Keratinocyte (primary cell): ENCODE measurements at regions not wholly inside any gene's neighbourhood (a gene's known extent, or its start where the extent isn't known, plus 50 kb on each side); places are given as distances from the start of the nearest gene placed in this dataset.

Experiments used
- DNase-seq: peaks from one replicate; pipeline ENCODE4 v3.0.0-alpha.2; 2011; ENCODE audit warnings: low read depth, missing footprints, low spot score
- FAIRE-seq: peaks from 2 replicates; lab custom pipeline; 2011; peaks lifted over from hg19 to GRCh38; lab: Jason Lieb, UNC
- H2AFZ ChIP-seq: 2 replicates; pipeline ENCODE4 v1.6.0; 2012; ENCODE audit warnings: low read length, control low read depth, inconsistent platforms; ENCODE audit not compliant: control insufficient read depth
- H3K27ac ChIP-seq: 2 replicates; pipeline ENCODE4 v1.5.1; 2011; ENCODE audit warnings: low read length; ENCODE audit not compliant: control insufficient read depth, insufficient read depth
- H3K27me3 ChIP-seq: 3 replicates; pipeline ENCODE4 v1.6.0; 2011; ENCODE audit warnings: low read length; ENCODE audit not compliant: control insufficient read depth, insufficient read depth; ENCODE audit errors: extremely low read depth
- H3K36me3 ChIP-seq, 2 experiments: 2 replicates in 1 of 2; 3 replicates in 1 of 2; pipeline ENCODE4 v1.5.1; 2011; ENCODE audit warnings: low read length in 2 of 2, mild to moderate bottlenecking in 1 of 2; ENCODE audit not compliant: control insufficient read depth in 2 of 2, insufficient read depth in 2 of 2; ENCODE audit errors: extremely low read depth in 1 of 2
- H3K4me1 ChIP-seq: 3 replicates; pipeline ENCODE4 v1.5.1; 2011; ENCODE audit warnings: low read length; ENCODE audit not compliant: control insufficient read depth, insufficient read depth; ENCODE audit errors: extremely low read depth
- H3K4me2 ChIP-seq: 3 replicates; pipeline ENCODE4 v1.6.0; 2011; ENCODE audit warnings: low read depth, low read length; ENCODE audit not compliant: control insufficient read depth, insufficient read depth; ENCODE audit errors: extremely low read depth
- H3K4me3 ChIP-seq, 3 experiments: fragments of 200-600 bp in 1 of 3; sonication (generic) in 1 of 3; 2 replicates in 2 of 3; 3 replicates in 1 of 3; pipeline ENCODE4 v1.5.1; 2011 to 2016; ENCODE audit warnings: low read length in 3 of 3, mild to moderate bottlenecking in 3 of 3, control low read depth in 2 of 3, inconsistent platforms in 1 of 3, low read depth in 1 of 3, mixed read lengths in 1 of 3, mixed run types in 1 of 3, moderate library complexity in 1 of 3; ENCODE audit not compliant: control insufficient read depth in 2 of 3, insufficient read depth in 2 of 3; ENCODE audit errors: extremely low read depth in 1 of 3
- H3K79me2 ChIP-seq: 2 replicates; pipeline ENCODE4 v1.6.0; 2012; ENCODE audit warnings: low read length; ENCODE audit not compliant: control insufficient read depth, insufficient read depth
- H3K9ac ChIP-seq: 3 replicates; pipeline ENCODE4 v1.6.0; 2011; ENCODE audit warnings: low read length; ENCODE audit not compliant: control insufficient read depth, insufficient read depth; ENCODE audit errors: extremely low read depth
- H3K9me1 ChIP-seq: 3 replicates; pipeline ENCODE4 v1.6.0; 2011; ENCODE audit warnings: low read length; ENCODE audit not compliant: control insufficient read depth, insufficient read depth; ENCODE audit errors: extremely low read depth
- H3K9me3 ChIP-seq: 2 replicates; pipeline ENCODE4 v1.5.1; 2012; ENCODE audit warnings: low read depth, low read length; ENCODE audit not compliant: control insufficient read depth
- H4K20me1 ChIP-seq: 3 replicates; pipeline ENCODE4 v1.6.0; 2011; ENCODE audit warnings: low read length; ENCODE audit not compliant: control insufficient read depth, insufficient read depth; ENCODE audit errors: extremely low read depth
- EZH2 ChIP-seq: IDR thresholded peaks from one replicate; pipeline ENCODE4 v1.6.1; 2012; ENCODE audit warnings: inconsistent platforms, mild to moderate bottlenecking, low read length, moderate library complexity
- dilution Hi-C: fragments of 300-500 bp; cut with MboI; formaldehyde crosslinking; loops from one replicate; pipeline ENCODE4 v1.7.0; 2020; ENCODE audit warnings: low sequenced_read_pairs; ENCODE audit not compliant: extremely low pct_ligation_motif_present
- TF ChIP-seq, protein P1 (sequence below), 3 experiments: IDR thresholded peaks in 1 of 3; conservative IDR thresholded peaks in 1 of 3; optimal IDR thresholded peaks in 1 of 3; 2 replicates in 2 of 3; 3 replicates in 1 of 3; pipeline versions ENCODE3 to v1.5.1; 2011; ENCODE audit warnings: low read length in 3 of 3, mild to moderate bottlenecking in 3 of 3, moderate library complexity in 2 of 3, control low read depth in 1 of 3, inconsistent platforms in 1 of 3; ENCODE audit not compliant: insufficient read depth in 2 of 3; ENCODE audit errors: extremely low read depth in 1 of 3

- H2AFZ ChIP-seq: no peak overlapping the region
- H4K20me1 ChIP-seq: no peaks in the 10 kb centered on the region
- dilution Hi-C loops: no loop called here
- H3K27ac ChIP-seq: no peak overlapping the region
- no peaks in the 10 kb centered on the region for H3K27me3 ChIP-seq
- H3K4me2 ChIP-seq: no peak overlapping the region
- peaks cover 4% of the 10 kb centered on the region for H3K9me3 ChIP-seq
- no peak for FAIRE-seq
- no peak for TF ChIP-seq EZH2
- TF ChIP-seq, protein P1, sequence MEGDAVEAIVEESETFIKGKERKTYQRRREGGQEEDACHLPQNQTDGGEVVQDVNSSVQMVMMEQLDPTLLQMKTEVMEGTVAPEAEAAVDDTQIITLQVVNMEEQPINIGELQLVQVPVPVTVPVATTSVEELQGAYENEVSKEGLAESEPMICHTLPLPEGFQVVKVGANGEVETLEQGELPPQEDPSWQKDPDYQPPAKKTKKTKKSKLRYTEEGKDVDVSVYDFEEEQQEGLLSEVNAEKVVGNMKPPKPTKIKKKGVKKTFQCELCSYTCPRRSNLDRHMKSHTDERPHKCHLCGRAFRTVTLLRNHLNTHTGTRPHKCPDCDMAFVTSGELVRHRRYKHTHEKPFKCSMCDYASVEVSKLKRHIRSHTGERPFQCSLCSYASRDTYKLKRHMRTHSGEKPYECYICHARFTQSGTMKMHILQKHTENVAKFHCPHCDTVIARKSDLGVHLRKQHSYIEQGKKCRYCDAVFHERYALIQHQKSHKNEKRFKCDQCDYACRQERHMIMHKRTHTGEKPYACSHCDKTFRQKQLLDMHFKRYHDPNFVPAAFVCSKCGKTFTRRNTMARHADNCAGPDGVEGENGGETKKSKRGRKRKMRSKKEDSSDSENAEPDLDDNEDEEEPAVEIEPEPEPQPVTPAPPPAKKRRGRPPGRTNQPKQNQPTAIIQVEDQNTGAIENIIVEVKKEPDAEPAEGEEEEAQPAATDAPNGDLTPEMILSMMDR (optimal IDR thresholded peaks at IDR 0.05 in 1 of 3, IDR thresholded peaks at IDR 0.05 in 1 of 3, conservative IDR thresholded peaks at IDR 0.05 in 1 of 3; ENCODE audit: extremely low read depth in 1 of 3, insufficient read depth in 2 of 3, low read length in 3 of 3): no peak
- H3K4me3 ChIP-seq: no peak overlapping the region
- H3K79me2 ChIP-seq: no peaks in the 10 kb centered on the region
- no peaks in the 10 kb centered on the region for H3K4me1 ChIP-seq
- H3K9ac ChIP-seq: no peak overlapping the region
- no peaks in the 10 kb centered on the region for H3K9me1 ChIP-seq
- no peaks in the 10 kb centered on the region for H3K36me3 ChIP-seq
- no peak for DNase-seq
Observed at GRCh38 chr5:3376611-3377010, 219.0 kb upstream of the IRX1 start.

DNA sequence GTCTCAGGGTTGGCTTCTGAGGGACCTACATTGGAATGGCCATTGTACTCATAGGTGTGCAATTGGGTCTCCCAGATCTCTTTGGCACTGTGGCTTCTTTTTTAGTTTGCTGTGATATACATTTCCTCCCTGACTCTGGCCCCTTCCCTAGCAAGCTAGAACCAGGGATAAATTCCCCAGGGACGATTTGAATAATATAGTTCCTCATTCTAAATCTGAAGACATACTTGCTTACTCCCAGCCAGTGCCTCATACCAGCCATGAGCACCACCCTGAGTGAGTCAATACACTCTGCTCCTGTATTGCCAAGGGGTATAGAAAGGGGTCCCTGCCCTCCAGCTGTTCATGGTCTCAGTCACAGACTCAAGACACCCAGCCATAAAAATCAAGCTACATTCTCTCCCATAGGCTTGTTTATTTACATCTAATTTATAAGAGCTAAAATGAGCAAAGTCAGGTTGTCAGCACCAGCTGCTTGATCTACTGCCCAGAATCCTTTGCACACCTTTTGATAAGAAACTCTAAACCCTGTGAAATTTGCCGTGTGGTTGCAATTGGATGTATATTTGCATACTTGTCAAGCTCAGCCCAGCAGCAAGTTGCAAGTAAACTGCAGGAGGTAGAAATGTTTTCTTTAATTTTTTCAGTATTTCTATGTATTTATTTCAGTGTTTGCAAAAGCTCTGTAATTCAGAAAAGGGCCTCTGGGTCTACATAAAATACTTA lies 219.9 kb upstream of the IRX1 start:
- H3K9me1 ChIP-seq: no peaks in the 10 kb centered on the region
- TF ChIP-seq EZH2: no peak
- TF ChIP-seq, protein P1 (optimal IDR thresholded peaks at IDR 0.05 in 1 of 3, IDR thresholded peaks at IDR 0.05 in 1 of 3, conservative IDR thresholded peaks at IDR 0.05 in 1 of 3; ENCODE audit: extremely low read depth in 1 of 3, insufficient read depth in 2 of 3, low read length in 3 of 3): no peak
- no peaks in the 10 kb centered on the region for H3K79me2 ChIP-seq
- H3K27ac ChIP-seq: no peak overlapping the region
- H3K9me3 ChIP-seq: peaks cover 1% of the 10 kb centered on the region
- H3K4me1 ChIP-seq: no peaks in the 10 kb centered on the region
- no peak overlapping the region for H2AFZ ChIP-seq
- no peak for FAIRE-seq
- H3K36me3 ChIP-seq: no peaks in the 10 kb centered on the region
- H3K4me2 ChIP-seq: no peak overlapping the region
- H3K4me3 ChIP-seq: no peak overlapping the region
- H4K20me1 ChIP-seq: no peaks in the 10 kb centered on the region
- H3K9ac ChIP-seq: no peak overlapping the region
- H3K27me3 ChIP-seq: no peaks in the 10 kb centered on the region
- dilution Hi-C loops: no loop called here
- no peak for DNase-seq
